ENCODE measurements at regions not wholly inside any gene's neighbourhood (a gene's known extent, or its start where the extent isn't known, plus 50 kb on each side); places are given as distances from the start of the nearest gene placed in this dataset.
"Not testable (repeated sequence)": the region's sequence is repeated elsewhere in the genome, so short reads cannot be mapped to it uniquely, and the experiment has no call there.

GRCh38 chr16:62261760-62262159 lies 225.5 kb upstream of the CDH8 start:
- intact Hi-C loops (cut with micrococcal nuclease): no loop called here
- Mint-ChIP-seq H3K36me3 (ENCODE audit: low read depth) (no peaks in the 10 kb centered on the region), H3K9me3 (peaks cover 10% of the 10 kb centered on the region), H3K27ac (no peak overlapping the region), H3K4me3 (no peak overlapping the region), H3K4me1 (ENCODE audit: low read depth) (no peaks in the 10 kb centered on the region), H3K27me3 (no peaks in the 10 kb centered on the region)

- H3K27ac Mint-ChIP-seq; H3K36me3 Mint-ChIP-seq (ENCODE audit: low read depth); H3K27me3 Mint-ChIP-seq; H3K9me3 Mint-ChIP-seq; H3K4me3 Mint-ChIP-seq; H3K4me1 Mint-ChIP-seq (ENCODE audit: low read depth); intact Hi-C loops (cut with micrococcal nuclease): not testable (repeated sequence)
Measured at GRCh38 chr16:62258931-62259435, 222.7 kb upstream of the CDH8 start.

- intact Hi-C loops (cut with micrococcal nuclease): no loop called here
- no peak overlapping the region for H3K27ac Mint-ChIP-seq
- no peaks in the 10 kb centered on the region for H3K27me3 Mint-ChIP-seq
- H3K36me3 Mint-ChIP-seq (ENCODE audit: low read depth): no peaks in the 10 kb centered on the region
- H3K4me1 Mint-ChIP-seq (ENCODE audit: low read depth): no peaks in the 10 kb centered on the region
- H3K9me3 Mint-ChIP-seq: no peaks in the 10 kb centered on the region
- no peak overlapping the region for H3K4me3 Mint-ChIP-seq
Measured at GRCh38 chr16:62256406-62256805, 220.2 kb upstream of the CDH8 start.

- Mint-ChIP-seq H3K4me1 (ENCODE audit: low read depth) (no peaks in the 10 kb centered on the region), H3K4me3 (no peak overlapping the region), H3K27ac (no peak overlapping the region), H3K27me3 (no peaks in the 10 kb centered on the region), H3K9me3 (no peaks in the 10 kb centered on the region), H3K36me3 (ENCODE audit: low read depth) (no peaks in the 10 kb centered on the region)
- intact Hi-C loops (cut with micrococcal nuclease): no loop called here
Measured at GRCh38 chr16:62254847-62255246, 218.6 kb upstream of the CDH8 start.

- intact Hi-C loops (cut with micrococcal nuclease): no loop called here
- H3K27ac Mint-ChIP-seq: no peak overlapping the region
Measured at GRCh38 chr16:62254372-62254771, 218.1 kb upstream of the CDH8 start.

GRCh38 chr16:62253966-62254365 lies 217.7 kb upstream of the CDH8 start:
- Mint-ChIP-seq H3K4me3 (no peak overlapping the region), H3K36me3 (ENCODE audit: low read depth) (no peaks in the 10 kb centered on the region), H3K4me1 (ENCODE audit: low read depth) (no peaks in the 10 kb centered on the region), H3K9me3 (no peaks in the 10 kb centered on the region), H3K27me3 (no peaks in the 10 kb centered on the region), H3K27ac (no peak overlapping the region)
- intact Hi-C loops (cut with micrococcal nuclease): no loop called here

More at GRCh38 chr16:62254372-62254771, 218.1 kb upstream of the CDH8 start:
- H3K9me3 Mint-ChIP-seq: no peaks in the 10 kb centered on the region
- H3K27me3 Mint-ChIP-seq: no peaks in the 10 kb centered on the region
- H3K4me3 Mint-ChIP-seq: no peak overlapping the region
- no peaks in the 10 kb centered on the region for H3K36me3 Mint-ChIP-seq (ENCODE audit: low read depth)
- H3K4me1 Mint-ChIP-seq (ENCODE audit: low read depth): no peaks in the 10 kb centered on the region

- no peaks in the 10 kb centered on the region for H3K27me3 Mint-ChIP-seq
- intact Hi-C loops (cut with micrococcal nuclease): no loop called here
Measured at GRCh38 chr16:62249069-62249468, 212.8 kb upstream of the CDH8 start.

GRCh38 chr16:62240722-62241121 lies 204.5 kb upstream of the CDH8 start:
- H3K27ac Mint-ChIP-seq: no peak overlapping the region
- H3K4me1 Mint-ChIP-seq (ENCODE audit: low read depth): no peaks in the 10 kb centered on the region
- H3K36me3 Mint-ChIP-seq (ENCODE audit: low read depth): no peaks in the 10 kb centered on the region
- H3K4me3 Mint-ChIP-seq: no peak overlapping the region
- no peaks in the 10 kb centered on the region for H3K27me3 Mint-ChIP-seq
- intact Hi-C loops (cut with micrococcal nuclease): no loop called here
- no peaks in the 10 kb centered on the region for H3K9me3 Mint-ChIP-seq

More at GRCh38 chr16:62249069-62249468, 212.8 kb upstream of the CDH8 start:
- Mint-ChIP-seq H3K9me3 (no peaks in the 10 kb centered on the region), H3K4me1 (ENCODE audit: low read depth) (no peaks in the 10 kb centered on the region), H3K27ac (no peak overlapping the region), H3K36me3 (ENCODE audit: low read depth) (no peaks in the 10 kb centered on the region), H3K4me3 (no peak overlapping the region)

- H3K4me3 Mint-ChIP-seq: no peak overlapping the region
- H3K27me3 Mint-ChIP-seq: no peaks in the 10 kb centered on the region
- intact Hi-C loops (cut with micrococcal nuclease): no loop called here
- H3K27ac Mint-ChIP-seq: no peak overlapping the region
- no peaks in the 10 kb centered on the region for H3K4me1 Mint-ChIP-seq (ENCODE audit: low read depth)
- H3K9me3 Mint-ChIP-seq: no peaks in the 10 kb centered on the region
- H3K36me3 Mint-ChIP-seq (ENCODE audit: low read depth): no peaks in the 10 kb centered on the region
Measured at GRCh38 chr16:62225675-62226074, 189.4 kb upstream of the CDH8 start.

GRCh38 chr16:62224646-62225209 lies 188.5 kb upstream of the CDH8 start:
- intact Hi-C loops (cut with micrococcal nuclease): no loop called here
- no peaks in the 10 kb centered on the region for H3K4me1 Mint-ChIP-seq (ENCODE audit: low read depth)
- H3K36me3 Mint-ChIP-seq (ENCODE audit: low read depth): no peaks in the 10 kb centered on the region
- H3K27ac Mint-ChIP-seq: no peak overlapping the region
- H3K4me3 Mint-ChIP-seq: no peak overlapping the region
- no peaks in the 10 kb centered on the region for H3K9me3 Mint-ChIP-seq
- H3K27me3 Mint-ChIP-seq: no peaks in the 10 kb centered on the region

- Mint-ChIP-seq H3K27me3 (no peaks in the 10 kb centered on the region), H3K27ac (no peak overlapping the region), H3K36me3 (ENCODE audit: low read depth) (no peaks in the 10 kb centered on the region), H3K4me3 (no peak overlapping the region), H3K9me3 (no peaks in the 10 kb centered on the region), H3K4me1 (ENCODE audit: low read depth) (no peaks in the 10 kb centered on the region)
- intact Hi-C loops (cut with micrococcal nuclease): no loop called here
Measured at GRCh38 chr16:62216837-62217236, 180.6 kb upstream of the CDH8 start.

GRCh38 chr16:62213763-62214162 lies 177.5 kb upstream of the CDH8 start:
- H3K36me3 Mint-ChIP-seq (ENCODE audit: low read depth): no peaks in the 10 kb centered on the region
- no peaks in the 10 kb centered on the region for H3K27me3 Mint-ChIP-seq
- no peaks in the 10 kb centered on the region for H3K9me3 Mint-ChIP-seq
- H3K27ac Mint-ChIP-seq: no peak overlapping the region
- intact Hi-C loops (cut with micrococcal nuclease): no loop called here
- H3K4me3 Mint-ChIP-seq: no peak overlapping the region
- no peaks in the 10 kb centered on the region for H3K4me1 Mint-ChIP-seq (ENCODE audit: low read depth)

GRCh38 chr16:62208934-62209333 lies 172.7 kb upstream of the CDH8 start:
- no peaks in the 10 kb centered on the region for H3K9me3 Mint-ChIP-seq
- no peaks in the 10 kb centered on the region for H3K27me3 Mint-ChIP-seq
- H3K36me3 Mint-ChIP-seq (ENCODE audit: low read depth): no peaks in the 10 kb centered on the region
- H3K4me1 Mint-ChIP-seq (ENCODE audit: low read depth): no peaks in the 10 kb centered on the region
- H3K27ac Mint-ChIP-seq: no peak overlapping the region
- intact Hi-C loops (cut with micrococcal nuclease): no loop called here
- H3K4me3 Mint-ChIP-seq: no peak overlapping the region

- Mint-ChIP-seq H3K27me3 (no peaks in the 10 kb centered on the region), H3K9me3 (no peaks in the 10 kb centered on the region), H3K4me3 (no peak overlapping the region), H3K27ac (no peak overlapping the region), H3K36me3 (ENCODE audit: low read depth) (no peaks in the 10 kb centered on the region), H3K4me1 (ENCODE audit: low read depth) (no peaks in the 10 kb centered on the region)
- intact Hi-C loops (cut with micrococcal nuclease): no loop called here
Measured at GRCh38 chr16:62205459-62205858, 169.2 kb upstream of the CDH8 start.

- intact Hi-C loops (cut with micrococcal nuclease): no loop called here
- H3K27me3 Mint-ChIP-seq: no peaks in the 10 kb centered on the region
- H3K9me3 Mint-ChIP-seq: no peaks in the 10 kb centered on the region
- H3K4me1 Mint-ChIP-seq (ENCODE audit: low read depth): no peaks in the 10 kb centered on the region
- no peak overlapping the region for H3K27ac Mint-ChIP-seq
- no peaks in the 10 kb centered on the region for H3K36me3 Mint-ChIP-seq (ENCODE audit: low read depth)
- H3K4me3 Mint-ChIP-seq: no peak overlapping the region
Measured at GRCh38 chr16:62201911-62202310, 165.7 kb upstream of the CDH8 start.
